Natural killer cell (primary cell): ENCODE measurements at regions not wholly inside any gene's neighbourhood (a gene's known extent, or its start where the extent isn't known, plus 50 kb on each side); places are given as distances from the start of the nearest gene placed in this dataset.

Source experiments
- ATAC-seq, 3 donors: fragments of 150-1000 bp in 2 of 3; fragments of 200-7000 bp in 1 of 3; cut with Tn5 transposase; 1 replicate in 1 of 3; 2 replicates in 2 of 3; pipeline ENCODE4 v1.10.0; 2021; ENCODE audit warnings: mild to moderate bottlenecking in 2 of 3, moderate library complexity in 2 of 3
- DNase-seq, 2 donors: peaks; one replicate each; pipeline versions ENCODE4 v3.0.0 to v3.0.0-alpha.2; 2013 to 2021; ENCODE audit warnings: mixed read lengths in 1 of 2
- H3K27ac ChIP-seq: one replicate; pipeline ENCODE4 v1.5.1; 2013; ENCODE audit warnings: mild to moderate bottlenecking, low read length
- H3K27me3 ChIP-seq: one replicate; pipeline ENCODE4 v1.6.1; 2013; ENCODE audit warnings: low read length; ENCODE audit not compliant: control insufficient read depth, insufficient read depth
- H3K36me3 ChIP-seq: one replicate; pipeline ENCODE4 v1.6.1; 2013; ENCODE audit warnings: low read length; ENCODE audit not compliant: control insufficient read depth, insufficient read depth
- H3K4me1 ChIP-seq: one replicate; pipeline ENCODE4 v1.6.1; 2013; ENCODE audit warnings: low read length; ENCODE audit not compliant: control insufficient read depth, insufficient read depth
- H3K4me3 ChIP-seq: one replicate; pipeline ENCODE4 v1.5.1; 2013; ENCODE audit warnings: low read length
- H3K9me3 ChIP-seq: one replicate; pipeline ENCODE4 v1.6.1; 2013; ENCODE audit warnings: low read length; ENCODE audit not compliant: control insufficient read depth, insufficient read depth
- H3K27ac Mint-ChIP-seq, 2 donors: one replicate each; pipeline ENCODE4 v1.8.0; 2022; ENCODE audit warnings: mild to moderate bottlenecking in 2 of 2, mixed read lengths in 2 of 2, moderate library complexity in 1 of 2
- H3K27me3 Mint-ChIP-seq, 2 donors: one replicate each; pipeline ENCODE4 v1.8.0; 2022; ENCODE audit warnings: low read depth in 2 of 2, mixed read lengths in 2 of 2
- H3K36me3 Mint-ChIP-seq: one replicate; pipeline ENCODE4 v1.8.0; 2022; ENCODE audit warnings: mixed read lengths
- H3K4me1 Mint-ChIP-seq, 2 donors: one replicate each; pipeline ENCODE4 v1.8.0; 2022; ENCODE audit warnings: mixed read lengths in 2 of 2
- H3K4me3 Mint-ChIP-seq: one replicate; pipeline ENCODE4 v1.8.0; 2022; ENCODE audit warnings: mild to moderate bottlenecking, moderate library complexity, mixed read lengths
- H3K9me3 Mint-ChIP-seq, 2 donors: one replicate each; pipeline ENCODE4 v1.8.0; 2022; ENCODE audit warnings: mixed read lengths in 2 of 2
- CTCF ChIP-seq: fragments of 200-600 bp; IDR thresholded peaks from one replicate; pipeline ENCODE4 v1.8.0; 2022; ENCODE audit warnings: antibody characterized with exemption
- WGBS: methylation state at CpG from one replicate; pipeline ENCODE4 v1.1.7; 2013; ENCODE audit warnings: missing lambda C conversion rate; ENCODE audit not compliant: insufficient coverage; 5-methylcytosine and 5-hydroxymethylcytosine counted together
- intact Hi-C: fragments of 100-400 bp; cut with micrococcal nuclease; formaldehyde crosslinking; loops from one replicate; pipeline ENCODE4 v1.14.2; 2022

GRCh38 chr12:4034921-4035320 is 161.7 kb upstream of the PARP11 start:
- H3K4me3 Mint-ChIP-seq, result no peak overlapping the region

GRCh38 chr12:4032924-4033615 is 159.9 kb upstream of the PARP11 start:
- Histone ChIP-seq H3K4me3 (no peak overlapping the region), H3K27me3 (peaks cover 2% of the 10 kb centered on the region), H3K4me1 (peaks cover 12% of the 10 kb centered on the region), H3K9me3 (no peaks in the 10 kb centered on the region), H3K36me3 (no peaks in the 10 kb centered on the region), H3K27ac (no peak overlapping the region)
- H3K36me3 Mint-ChIP-seq, result no peaks in the 10 kb centered on the region
- intact Hi-C loops, result no loop called here
- no peak for TF ChIP-seq CTCF
- peaks cover 33 to 43% of the 10 kb centered on the region in 2 donors for H3K27me3 Mint-ChIP-seq
- ATAC-seq (no peak), DNase-seq (no peak)
- H3K9me3 Mint-ChIP-seq, result no peaks in the 10 kb centered on the region
- WGBS, result 95% methylated on average over 3 of the region's 5 CpGs
- H3K4me1 Mint-ChIP-seq, result peaks cover 15 to 16% of the 10 kb centered on the region in 2 donors
- H3K4me3 Mint-ChIP-seq, result peak overlapping the region; percentile 45
- H3K27ac Mint-ChIP-seq, result no peak overlapping the region

More at GRCh38 chr12:4034921-4035320, 161.7 kb upstream of the PARP11 start:
- H3K27ac ChIP-seq, result no peak overlapping the region
- H3K36me3 ChIP-seq, result no peaks in the 10 kb centered on the region
- H3K27me3 Mint-ChIP-seq, result peaks cover 34 to 42% of the 10 kb centered on the region in 2 donors
- TF ChIP-seq CTCF, result no peak
- peaks cover 2% of the 10 kb centered on the region for H3K27me3 ChIP-seq
- H3K9me3 Mint-ChIP-seq, result no peaks in the 10 kb centered on the region
- WGBS, result 65% methylated on average over 2 of the region's 2 CpGs
- DNase-seq (no peak), ATAC-seq (no peak)
- no peaks in the 10 kb centered on the region for H3K9me3 ChIP-seq
- no peaks in the 10 kb centered on the region for H3K36me3 Mint-ChIP-seq
- intact Hi-C loops, result loop anchor here (5.0 kb wide), 1 partner anchor 148 kb away; no protein-coding TSS in a partner anchor
- H3K27ac Mint-ChIP-seq, result no peak overlapping the region
- H3K4me3 ChIP-seq, result no peak overlapping the region
- peaks cover 10 to 13% of the 10 kb centered on the region in 2 donors for H3K4me1 Mint-ChIP-seq
- H3K4me1 ChIP-seq, result peaks cover 12% of the 10 kb centered on the region

DNA sequence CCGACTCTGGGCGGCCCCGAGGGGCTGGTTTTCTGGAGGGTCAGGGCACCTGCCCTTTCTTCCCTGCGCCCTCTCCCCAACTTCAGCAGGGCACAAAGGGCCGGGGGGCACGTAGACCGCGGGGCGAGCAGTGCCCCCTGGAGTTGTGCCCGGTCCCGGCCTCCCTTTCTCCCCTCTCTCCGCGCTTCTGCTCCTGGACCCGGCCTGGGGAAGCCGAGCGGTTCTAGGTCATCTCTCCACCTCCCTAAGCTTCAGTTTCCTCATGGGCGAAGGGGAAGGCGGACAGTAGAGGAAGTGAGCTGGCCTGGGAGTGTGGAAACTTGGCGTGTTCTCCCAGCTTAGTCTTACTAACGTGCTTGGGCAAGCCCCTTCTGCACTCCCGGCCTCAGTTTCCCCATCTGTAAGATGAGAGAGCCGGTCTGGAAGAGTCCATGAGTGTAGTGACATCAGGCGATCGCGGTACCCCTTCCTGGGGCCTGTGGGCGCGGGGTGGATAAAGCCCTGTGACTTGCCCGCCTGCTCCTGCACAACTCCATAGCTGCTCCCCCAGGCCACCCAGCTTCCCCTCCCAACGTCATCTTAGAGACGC is 158.6 kb upstream of the PARP11 start:
- Mint-ChIP-seq H3K4me3 (peak overlapping the region; percentile 75), H3K27ac (no peak overlapping the region), H3K9me3 (no peaks in the 10 kb centered on the region), H3K27me3 (peaks cover 27 to 37% of the 10 kb centered on the region in 2 donors), H3K36me3 (no peaks in the 10 kb centered on the region), H3K4me1 (peaks cover 25 to 28% of the 10 kb centered on the region in 2 donors)
- peaks cover 23% of the 10 kb centered on the region for H3K4me1 ChIP-seq
- ATAC-seq (no peak), DNase-seq (no peak)
- TF ChIP-seq CTCF, result no peak
- intact Hi-C loops, result no loop called here
- H3K4me3 ChIP-seq, result peak overlapping the region; percentile 10
- 69% methylated on average over 27 of the region's 30 CpGs for WGBS
- no peaks in the 10 kb centered on the region for H3K36me3 ChIP-seq
- peaks cover 2% of the 10 kb centered on the region for H3K27me3 ChIP-seq
- no peak overlapping the region for H3K27ac ChIP-seq
- no peaks in the 10 kb centered on the region for H3K9me3 ChIP-seq
